Right lobe of liver (tissue), 4 donors: ENCODE measurements at regions not wholly inside any gene's neighbourhood (a gene's known extent, or its start where the extent isn't known, plus 50 kb on each side); places are given as distances from the start of the nearest gene placed in this dataset.

Experiments used
- POLR2A ChIP-seq: fragments of 450-650 bp; IDR thresholded peaks from one replicate; pipeline ENCODE4 v1.6.1; 2017; ENCODE audit warnings: antibody characterized with exemption, mild to moderate bottlenecking
- TF ChIP-seq, protein P1 (sequence below), 4 donors: fragments of 200-600 bp in 3 of 4; fragments of 450-650 bp in 1 of 4; IDR thresholded peaks; one replicate each; pipeline versions ENCODE4 v1.5.1 to v1.8.0; 2016 to 2022; ENCODE audit warnings: antibody characterized with exemption in 4 of 4, mild to moderate bottlenecking in 2 of 4
- donor health status: DM: no; HTN: no; CAD: no.
- donor health status: DM: no; HTN: no; CAD: no.
- donor health status: DM: no; HTN: yes; CAD: no.

DNA sequence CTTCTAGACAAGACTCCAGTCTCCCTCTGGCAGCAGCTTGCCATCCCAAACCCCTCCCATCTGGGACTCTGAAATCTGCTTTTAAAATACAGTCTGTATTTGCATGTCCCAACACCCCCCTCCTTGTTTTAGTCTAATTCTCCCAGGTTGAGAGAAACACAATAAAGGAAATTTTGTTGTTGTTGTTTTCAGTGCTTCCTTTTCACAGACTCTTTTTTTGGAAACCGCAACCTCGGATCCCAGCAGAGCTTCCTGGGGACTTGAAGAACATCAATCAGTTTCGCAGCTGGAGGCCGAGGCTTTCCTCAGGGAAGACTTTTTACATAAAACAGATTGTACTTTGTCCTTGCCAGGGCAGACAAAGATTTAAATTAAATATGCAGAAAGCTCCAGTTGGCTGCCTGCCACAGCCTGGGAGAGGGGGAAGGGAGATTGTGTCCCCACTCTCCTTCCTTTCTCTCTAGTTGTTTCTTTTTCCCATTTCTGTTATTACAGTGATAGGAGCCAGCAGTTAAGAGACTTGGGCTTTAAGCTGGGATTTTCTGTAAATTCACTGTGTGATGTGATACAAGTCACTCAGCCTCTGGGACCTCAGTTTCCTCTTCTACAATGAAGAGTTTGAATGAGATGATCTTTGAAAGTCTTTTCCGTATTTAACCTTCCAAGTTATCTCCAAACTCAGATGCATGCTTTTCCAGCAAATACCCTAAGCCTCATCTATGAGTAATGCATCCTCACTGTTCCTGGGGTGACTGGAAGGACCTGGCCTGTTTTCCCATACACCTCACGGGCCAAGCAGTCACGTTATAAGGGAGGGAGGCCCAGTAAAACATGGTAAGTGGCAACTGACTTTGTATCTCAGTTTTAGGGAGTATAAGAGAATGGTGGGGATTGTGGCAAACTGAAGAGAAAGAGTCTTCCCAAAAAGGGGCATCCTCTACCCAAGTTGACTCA, 192.3 kb downstream of the REEP3 start:
- TF ChIP-seq, protein P1, sequence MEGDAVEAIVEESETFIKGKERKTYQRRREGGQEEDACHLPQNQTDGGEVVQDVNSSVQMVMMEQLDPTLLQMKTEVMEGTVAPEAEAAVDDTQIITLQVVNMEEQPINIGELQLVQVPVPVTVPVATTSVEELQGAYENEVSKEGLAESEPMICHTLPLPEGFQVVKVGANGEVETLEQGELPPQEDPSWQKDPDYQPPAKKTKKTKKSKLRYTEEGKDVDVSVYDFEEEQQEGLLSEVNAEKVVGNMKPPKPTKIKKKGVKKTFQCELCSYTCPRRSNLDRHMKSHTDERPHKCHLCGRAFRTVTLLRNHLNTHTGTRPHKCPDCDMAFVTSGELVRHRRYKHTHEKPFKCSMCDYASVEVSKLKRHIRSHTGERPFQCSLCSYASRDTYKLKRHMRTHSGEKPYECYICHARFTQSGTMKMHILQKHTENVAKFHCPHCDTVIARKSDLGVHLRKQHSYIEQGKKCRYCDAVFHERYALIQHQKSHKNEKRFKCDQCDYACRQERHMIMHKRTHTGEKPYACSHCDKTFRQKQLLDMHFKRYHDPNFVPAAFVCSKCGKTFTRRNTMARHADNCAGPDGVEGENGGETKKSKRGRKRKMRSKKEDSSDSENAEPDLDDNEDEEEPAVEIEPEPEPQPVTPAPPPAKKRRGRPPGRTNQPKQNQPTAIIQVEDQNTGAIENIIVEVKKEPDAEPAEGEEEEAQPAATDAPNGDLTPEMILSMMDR (IDR thresholded peaks at IDR 0.05): no peak
- TF ChIP-seq POLR2A: no peak
